ENCODE measurements at regions not wholly inside any gene's neighbourhood (a gene's known extent, or its start where the extent isn't known, plus 50 kb on each side); places are given as distances from the start of the nearest gene placed in this dataset.

- POLR2A ChIA-PET: no interaction called here
- no peak for TF ChIP-seq CTCF (IDR thresholded peaks at IDR 0.05; ENCODE audit: insufficient read depth, low read depth, low read length)
- Histone ChIP-seq H3K36me3 (ENCODE audit: control insufficient read depth, insufficient read depth, low read length) (no peaks in the 10 kb centered on the region), H3K27me3 (ENCODE audit: control insufficient read depth, insufficient read depth, low read length) (no peaks in the 10 kb centered on the region), H3K4me3 (ENCODE audit: low read depth, low read length) (no peak overlapping the region)
- DNase-seq (ENCODE audit: low read depth): no peak
- CTCF ChIA-PET: no interaction called here
Observed at GRCh38 chr12:105698075-105698474, 367.6 kb downstream of the C12orf75 start.

GRCh38 chr12:105699209-105699608 is 368.7 kb downstream of the C12orf75 start:
- ChIA-PET CTCF (interaction anchor here (1.3 kb wide), 1 partner anchor 19 kb away, joined by 3 read pairs; no protein-coding TSS in a partner anchor), POLR2A (interaction anchor here (0.6 kb wide), 1 partner anchor 332 kb away, joined by 3 read pairs; no protein-coding TSS in a partner anchor)
- Histone ChIP-seq H3K27me3 (ENCODE audit: control insufficient read depth, insufficient read depth, low read length) (no peaks in the 10 kb centered on the region), H3K36me3 (ENCODE audit: control insufficient read depth, insufficient read depth, low read length) (no peaks in the 10 kb centered on the region), H3K4me3 (ENCODE audit: low read depth, low read length) (no peak overlapping the region)
- no peak for TF ChIP-seq CTCF (IDR thresholded peaks at IDR 0.05; ENCODE audit: insufficient read depth, low read depth, low read length)
- no peak for DNase-seq (ENCODE audit: low read depth)

- H3K27me3 ChIP-seq (ENCODE audit: control insufficient read depth, insufficient read depth, low read length): no peaks in the 10 kb centered on the region
- ChIA-PET POLR2A (no interaction called here), CTCF (interaction anchor here (0.6 to 2.0 kb wide), 14 partner anchors 8 to 519 kb away, joined by 3 to 8 read pairs (median 4); no protein-coding TSS in a partner anchor)
- DNase-seq (ENCODE audit: low read depth): no peak
- H3K36me3 ChIP-seq (ENCODE audit: control insufficient read depth, insufficient read depth, low read length): no peaks in the 10 kb centered on the region
- TF ChIP-seq CTCF (IDR thresholded peaks at IDR 0.05; ENCODE audit: insufficient read depth, low read depth, low read length): no peak
- H3K4me3 ChIP-seq (ENCODE audit: low read depth, low read length): no peak overlapping the region
Observed at GRCh38 chr12:105704787-105705186, 374.3 kb downstream of the C12orf75 start.

GRCh38 chr12:105705235-105705634 is 374.7 kb downstream of the C12orf75 start:
- Histone ChIP-seq H3K27me3 (ENCODE audit: control insufficient read depth, insufficient read depth, low read length) (no peaks in the 10 kb centered on the region), H3K4me3 (ENCODE audit: low read depth, low read length) (no peak overlapping the region), H3K36me3 (ENCODE audit: control insufficient read depth, insufficient read depth, low read length) (no peaks in the 10 kb centered on the region)
- no peak for DNase-seq (ENCODE audit: low read depth)
- ChIA-PET POLR2A (no interaction called here), CTCF (interaction anchor here (0.6 to 2.0 kb wide), 14 partner anchors 8 to 519 kb away, joined by 3 to 8 read pairs (median 4); no protein-coding TSS in a partner anchor)
- no peak for TF ChIP-seq CTCF (IDR thresholded peaks at IDR 0.05; ENCODE audit: insufficient read depth, low read depth, low read length)

GRCh38 chr12:105705765-105706164 is 375.3 kb downstream of the C12orf75 start:
- Histone ChIP-seq H3K4me3 (ENCODE audit: low read depth, low read length) (no peak overlapping the region), H3K36me3 (ENCODE audit: control insufficient read depth, insufficient read depth, low read length) (no peaks in the 10 kb centered on the region), H3K27me3 (ENCODE audit: control insufficient read depth, insufficient read depth, low read length) (no peaks in the 10 kb centered on the region)
- ChIA-PET CTCF (interaction anchor here (0.6 to 2.0 kb wide), 18 partner anchors 8 to 518 kb away, joined by 3 to 8 read pairs (median 3); no protein-coding TSS in a partner anchor), POLR2A (interaction anchor here (0.5 kb wide), 1 partner anchor 171 kb away, joined by 16 read pairs; no protein-coding TSS in a partner anchor)
- DNase-seq (ENCODE audit: low read depth): peak; percentile 6
- peak; percentile 78 for TF ChIP-seq CTCF (IDR thresholded peaks at IDR 0.05; ENCODE audit: insufficient read depth, low read depth, low read length)
